ENCODE measurements at regions not wholly inside any gene's neighbourhood (a gene's known extent, or its start where the extent isn't known, plus 50 kb on each side); places are given as distances from the start of the nearest gene placed in this dataset.
"Not testable (repeated sequence)": the region's sequence is repeated elsewhere in the genome, so short reads cannot be mapped to it uniquely, and the experiment has no call there.

DNA sequence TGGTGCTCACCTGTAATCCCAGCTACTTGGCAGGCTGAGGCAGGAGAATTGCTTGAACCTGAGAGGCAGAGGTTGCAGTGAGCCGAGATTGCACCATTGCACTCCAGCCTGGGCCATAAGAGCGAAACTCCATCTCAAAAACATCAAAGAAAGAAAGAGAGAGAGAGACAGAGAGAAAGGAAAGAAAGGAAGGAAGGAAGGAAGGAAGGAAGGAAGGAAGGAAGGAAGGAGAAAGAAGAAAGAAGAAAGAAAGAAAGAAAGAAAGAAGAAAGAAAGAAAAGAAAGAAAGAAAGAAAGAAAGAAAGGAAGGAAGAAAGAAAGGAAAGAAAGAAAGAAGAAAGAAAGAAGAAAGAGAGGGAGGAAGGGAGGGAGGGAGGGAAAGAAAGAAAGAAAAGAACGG lies 69.4 kb upstream of the SLC25A33 start:
- DNase-seq = not testable (repeated sequence)

DNA sequence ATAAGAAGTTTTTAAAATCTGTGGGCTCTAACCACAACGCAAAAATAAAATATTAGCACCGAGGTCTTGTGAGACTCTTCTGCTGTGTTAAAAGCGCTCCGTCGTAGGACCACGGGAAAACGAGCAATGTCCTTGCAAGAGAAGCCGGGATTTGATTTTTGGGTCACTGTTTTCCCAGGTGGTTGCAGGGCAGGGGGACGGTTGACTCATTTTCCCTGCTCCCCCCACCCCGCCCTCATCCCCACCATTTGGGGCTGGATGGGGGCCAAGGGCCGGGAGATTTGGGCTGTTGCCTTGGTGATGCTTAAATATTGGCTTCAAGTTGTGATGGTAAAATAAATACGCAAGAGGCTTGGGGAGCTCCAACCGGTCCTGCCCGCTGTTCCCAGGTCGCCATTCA lies 67.6 kb upstream of the SLC25A33 start:
- no peak for DNase-seq

DNA sequence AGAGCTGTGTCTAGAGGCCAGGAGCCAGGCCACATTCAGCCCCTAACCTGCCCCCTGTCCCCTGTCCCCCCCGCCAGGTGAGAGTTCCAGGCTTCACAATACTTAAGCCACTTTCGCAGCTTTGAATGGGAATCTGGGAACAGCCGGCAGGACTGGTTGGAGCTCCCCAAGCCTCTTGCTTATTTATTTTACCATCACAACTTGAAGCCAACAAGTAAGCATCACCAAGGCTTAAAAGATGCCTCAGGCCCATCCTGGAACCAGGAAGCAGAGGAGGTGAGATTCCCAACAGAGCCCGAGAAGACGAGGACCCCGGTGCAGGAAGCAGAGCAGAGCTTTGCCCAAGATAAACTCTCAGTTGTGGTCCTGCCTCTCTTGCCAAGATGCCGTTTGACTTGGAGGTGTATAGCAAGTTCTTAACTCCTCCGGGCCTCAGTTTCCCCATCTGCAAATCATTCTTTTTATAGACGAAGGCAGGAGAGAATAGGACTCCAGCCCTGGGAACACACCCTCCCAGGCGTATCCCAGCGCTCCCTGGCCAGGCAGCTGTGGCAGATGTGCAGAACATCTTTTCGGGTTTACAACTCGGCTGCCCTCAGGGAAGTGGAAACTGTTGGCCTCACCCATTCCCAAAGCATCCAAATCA lies 66.8 kb upstream of the SLC25A33 start:
- DNase-seq = no peak

DNA sequence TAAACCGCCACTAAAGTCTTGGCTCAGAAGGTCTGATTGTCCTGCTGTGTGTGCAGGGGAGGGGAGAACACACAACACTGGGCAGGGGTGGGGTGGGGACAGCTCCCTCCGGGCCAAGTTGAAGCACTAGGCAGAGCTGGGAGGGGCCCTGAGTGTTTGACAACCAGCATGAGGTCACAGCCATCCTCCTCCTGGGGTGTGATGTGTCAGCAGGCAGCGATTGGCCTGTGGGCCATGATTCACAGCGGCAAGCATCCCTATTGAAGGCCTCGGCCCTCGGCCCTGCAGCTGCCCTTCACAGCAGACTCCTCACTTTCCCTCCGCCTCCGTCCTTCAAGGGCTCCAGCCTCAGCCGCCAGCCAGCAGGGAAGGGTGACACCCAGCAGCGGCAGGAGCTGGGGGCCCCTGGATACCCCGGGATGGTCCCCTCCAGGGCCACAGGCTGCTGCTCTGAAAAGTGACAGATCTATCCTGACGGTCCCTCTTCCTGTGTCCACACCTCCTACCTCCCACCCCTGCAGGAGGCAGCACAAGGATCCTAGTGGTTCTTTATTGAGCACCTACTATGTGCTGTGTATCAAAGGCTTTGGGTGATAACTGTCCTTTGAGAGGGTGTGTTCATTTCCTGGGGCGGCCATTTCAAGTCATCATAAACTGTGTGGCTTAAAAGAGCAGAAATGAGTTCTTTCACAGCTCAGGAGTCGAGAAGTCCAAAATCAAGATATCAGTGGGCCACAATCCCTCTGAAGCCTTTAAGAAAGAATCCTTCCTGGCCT lies 66.0 kb upstream of the SLC25A33 start:
- peak; percentile 90 for DNase-seq

GRCh38 chr1:9475061-9475627 lies 64.1 kb upstream of the SLC25A33 start:
- DNase-seq = no peak

GRCh38 chr1:9476790-9477463 lies 62.3 kb upstream of the SLC25A33 start:
- peak; percentile 77 for DNase-seq

- DNase-seq = no peak
Measured at GRCh38 chr1:9477535-9477934, 61.7 kb upstream of the SLC25A33 start.

- DNase-seq = no peak
Measured at GRCh38 chr1:9478021-9478420, 61.2 kb upstream of the SLC25A33 start.

DNA sequence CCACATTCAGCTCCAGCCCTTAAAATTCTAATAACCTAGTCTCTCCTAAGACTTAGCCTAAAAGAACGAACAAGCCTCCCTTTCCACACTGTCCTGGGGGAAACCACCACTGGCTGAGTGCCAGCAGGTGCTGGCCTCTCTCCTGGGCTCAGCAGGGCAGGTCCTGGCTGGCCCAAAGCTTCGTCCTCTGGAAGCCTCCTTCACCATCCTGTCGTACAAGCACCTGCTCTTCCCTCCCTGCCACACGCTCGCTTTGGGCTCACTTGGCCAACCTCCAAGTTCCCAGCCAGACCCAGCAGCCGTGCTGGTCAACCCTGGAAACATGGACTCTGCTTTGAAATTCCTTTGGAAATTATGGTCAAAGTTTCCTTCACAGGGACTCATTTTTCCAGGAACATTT lies 58.2 kb upstream of the SLC25A33 start:
- DNase-seq = no peak

GRCh38 chr1:9482403-9482802 lies 56.9 kb upstream of the SLC25A33 start:
- DNase-seq = no peak

DNA sequence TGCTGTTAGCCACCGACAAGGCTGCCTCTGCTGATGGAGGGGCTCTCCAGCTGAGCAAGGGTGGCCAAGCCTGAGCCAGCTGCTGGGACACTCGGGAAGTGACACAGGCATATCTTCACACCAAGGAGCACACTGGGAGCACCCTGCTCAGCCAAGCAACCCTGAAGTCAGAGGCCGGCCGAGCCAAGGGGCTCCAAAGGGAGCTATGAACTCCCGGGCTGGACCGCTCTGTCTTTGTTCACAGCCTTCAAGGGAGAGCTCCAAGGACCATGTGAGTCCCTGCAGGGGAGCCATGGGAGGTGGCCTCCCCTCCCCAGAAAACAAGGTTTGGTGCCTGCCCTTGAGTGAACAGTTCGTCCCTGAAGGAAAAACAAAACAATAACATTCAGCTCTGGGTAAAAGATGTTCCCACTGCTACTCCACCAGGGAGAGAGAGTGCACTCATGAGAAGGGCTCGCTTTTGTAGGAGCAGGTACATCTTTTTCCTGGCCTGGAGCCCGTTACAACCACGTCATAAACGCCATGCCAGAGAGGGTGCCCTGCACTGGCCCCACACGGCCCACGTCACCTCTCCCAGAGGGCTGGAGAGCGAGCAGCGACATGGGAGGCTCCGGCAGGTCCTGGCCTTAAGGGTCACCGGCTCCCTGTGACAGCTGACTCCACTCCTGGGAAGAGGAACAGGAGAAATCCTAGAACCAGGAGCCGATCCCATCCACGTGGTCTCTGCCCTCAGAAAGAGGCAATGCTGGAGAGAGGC lies 56.3 kb upstream of the SLC25A33 start:
- DNase-seq = no peak

- no peak for DNase-seq
Measured at GRCh38 chr1:9486466-9487140, 52.7 kb upstream of the SLC25A33 start.
